HG02588 (cell line): ENCODE measurements at regions not wholly inside any gene's neighbourhood (a gene's known extent, or its start where the extent isn't known, plus 50 kb on each side); places are given as distances from the start of the nearest gene placed in this dataset.
"Not testable (repeated sequence)": the region's sequence is repeated elsewhere in the genome, so short reads cannot be mapped to it uniquely, and the experiment has no call there.

Experiments
- ATAC-seq: cut with Tn5 transposase; IDR thresholded peaks from one replicate; pipeline ENCODE4 v1.9.1; 2021; ENCODE audit warnings: mild to moderate bottlenecking, moderate library complexity; ENCODE audit not compliant: unreplicated experiment

GRCh38 chr1:213751064-213751397, 236.7 kb upstream of the PROX1 start:
- no peak for ATAC-seq

DNA sequence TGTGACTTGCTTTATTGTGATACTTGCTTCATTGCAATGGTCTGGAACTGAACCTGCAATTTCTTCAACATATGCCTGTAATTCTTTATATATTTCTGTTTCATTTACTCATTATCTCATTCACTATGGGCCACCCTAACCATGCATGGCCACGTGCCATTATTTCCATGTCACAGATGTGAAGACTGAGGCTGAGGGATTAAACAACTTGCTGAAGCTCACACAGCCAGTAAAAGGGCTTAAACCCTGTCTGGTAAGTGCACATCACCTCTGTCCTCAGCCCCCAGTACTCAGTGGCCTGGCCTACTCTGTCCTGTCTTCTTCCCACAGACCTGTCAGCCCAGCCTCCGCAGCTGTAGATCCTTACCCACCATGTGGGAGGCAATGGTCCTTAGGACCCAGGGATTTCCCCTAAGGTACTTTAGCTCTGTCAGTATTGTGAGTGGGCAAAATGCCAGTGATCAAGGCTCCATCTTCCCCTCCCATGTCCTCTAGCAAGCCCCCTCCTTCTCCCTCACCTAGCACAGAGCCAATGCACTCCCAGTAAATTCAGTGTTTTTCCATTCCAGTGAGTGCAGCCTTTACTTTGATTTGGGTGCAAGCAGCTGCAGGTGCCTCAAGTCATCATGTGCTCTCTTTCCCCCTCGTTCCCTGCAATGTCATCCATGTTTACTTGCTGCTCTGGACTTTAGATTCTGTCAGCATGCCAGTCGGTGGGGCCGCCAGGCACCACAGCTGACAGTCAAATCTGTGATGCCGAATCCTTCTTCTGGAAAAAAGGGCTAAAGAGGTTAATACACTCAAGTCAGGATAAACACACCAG, 228.2 kb upstream of the PROX1 start:
- no peak for ATAC-seq

DNA sequence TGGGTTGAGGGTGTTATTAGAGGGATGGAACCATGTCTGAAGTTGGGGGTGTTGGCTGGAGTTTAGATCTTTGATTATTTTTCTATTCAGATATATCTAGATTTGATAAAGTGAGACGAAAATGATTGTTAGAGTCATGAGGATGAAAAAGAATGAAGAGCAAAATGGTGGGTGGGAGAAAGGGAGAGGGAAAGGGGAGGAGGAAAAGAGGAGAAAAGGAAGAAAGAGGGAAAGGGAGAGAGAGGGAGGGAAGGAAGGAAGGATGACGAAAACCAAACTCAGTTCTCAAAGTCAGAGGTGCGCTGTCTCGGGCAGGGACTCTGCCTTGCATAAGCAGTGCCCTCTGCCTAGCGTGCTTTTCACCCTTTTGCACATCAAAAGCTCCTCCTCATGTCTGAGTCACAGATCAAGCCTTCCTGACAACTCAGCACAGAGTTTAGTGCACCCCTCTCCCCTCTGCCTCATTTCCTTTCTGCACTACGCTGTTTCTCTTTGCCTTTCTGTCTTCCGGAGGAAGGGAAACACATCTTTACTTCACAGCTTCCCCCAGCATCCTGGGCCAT, 225.8 kb upstream of the PROX1 start:
- no peak for ATAC-seq

- ATAC-seq = no peak
Measured at GRCh38 chr1:213767683-213768082, 220.1 kb upstream of the PROX1 start.

- no peak for ATAC-seq
Measured at GRCh38 chr1:213772128-213773063, 215.4 kb upstream of the PROX1 start.

DNA sequence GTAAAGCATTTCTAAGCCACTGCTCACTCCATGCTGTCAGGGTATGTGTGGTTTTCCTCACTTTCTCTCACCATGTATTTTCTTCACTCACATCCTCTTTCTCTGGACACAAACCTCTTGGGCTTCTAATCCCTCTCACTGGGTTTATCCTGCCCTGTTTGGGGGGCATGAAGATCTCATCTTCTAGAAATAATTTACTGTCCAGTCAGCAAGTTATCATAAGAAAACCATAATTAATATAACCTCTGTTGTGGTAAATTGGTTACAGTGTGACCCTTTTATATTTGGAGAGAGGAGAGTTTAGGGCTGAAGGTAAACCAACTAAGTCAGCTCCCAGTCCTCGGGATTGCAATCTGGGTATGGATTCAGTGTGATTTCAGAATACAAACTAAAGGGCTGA, 213.8 kb upstream of the PROX1 start:
- no peak for ATAC-seq

DNA sequence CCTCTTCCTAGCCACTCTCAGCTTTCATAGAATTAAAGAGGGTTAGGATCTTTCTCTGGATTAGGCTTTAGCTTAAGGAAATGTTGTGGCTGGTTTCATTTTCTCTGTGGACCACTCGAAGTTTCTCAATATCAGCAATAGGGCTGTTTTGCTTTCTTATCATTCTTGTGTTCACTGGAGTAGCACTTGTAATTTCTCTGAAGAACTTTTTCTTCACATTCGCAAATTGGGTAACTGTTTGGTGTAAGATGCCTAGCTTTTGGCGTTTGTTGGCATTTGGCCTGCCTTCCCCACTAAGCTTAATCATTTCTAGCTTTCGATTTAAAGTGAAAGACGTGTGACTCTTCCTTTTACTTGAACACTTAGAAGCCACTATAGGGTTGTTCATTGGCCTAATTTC, 210.8 kb upstream of the PROX1 start:
- no peak for ATAC-seq

GRCh38 chr1:213779228-213779627, 208.5 kb upstream of the PROX1 start:
- no peak for ATAC-seq

GRCh38 chr1:213782941-213783672, 204.7 kb upstream of the PROX1 start:
- ATAC-seq = no peak

- ATAC-seq = no peak
Measured at GRCh38 chr1:213783893-213784292, 203.9 kb upstream of the PROX1 start.

- no peak for ATAC-seq
Measured at GRCh38 chr1:213786683-213787082, 201.1 kb upstream of the PROX1 start.

GRCh38 chr1:213790565-213790964, 197.2 kb upstream of the PROX1 start:
- ATAC-seq = no peak

- ATAC-seq = no peak
Measured at GRCh38 chr1:213793482-213794067, 194.2 kb upstream of the PROX1 start.

GRCh38 chr1:213796525-213796924, 191.2 kb upstream of the PROX1 start:
- ATAC-seq = no peak

GRCh38 chr1:213808288-213808687, 179.5 kb upstream of the PROX1 start:
- ATAC-seq = not testable (repeated sequence)

GRCh38 chr1:213817156-213817555, 170.6 kb upstream of the PROX1 start:
- ATAC-seq = no peak

DNA sequence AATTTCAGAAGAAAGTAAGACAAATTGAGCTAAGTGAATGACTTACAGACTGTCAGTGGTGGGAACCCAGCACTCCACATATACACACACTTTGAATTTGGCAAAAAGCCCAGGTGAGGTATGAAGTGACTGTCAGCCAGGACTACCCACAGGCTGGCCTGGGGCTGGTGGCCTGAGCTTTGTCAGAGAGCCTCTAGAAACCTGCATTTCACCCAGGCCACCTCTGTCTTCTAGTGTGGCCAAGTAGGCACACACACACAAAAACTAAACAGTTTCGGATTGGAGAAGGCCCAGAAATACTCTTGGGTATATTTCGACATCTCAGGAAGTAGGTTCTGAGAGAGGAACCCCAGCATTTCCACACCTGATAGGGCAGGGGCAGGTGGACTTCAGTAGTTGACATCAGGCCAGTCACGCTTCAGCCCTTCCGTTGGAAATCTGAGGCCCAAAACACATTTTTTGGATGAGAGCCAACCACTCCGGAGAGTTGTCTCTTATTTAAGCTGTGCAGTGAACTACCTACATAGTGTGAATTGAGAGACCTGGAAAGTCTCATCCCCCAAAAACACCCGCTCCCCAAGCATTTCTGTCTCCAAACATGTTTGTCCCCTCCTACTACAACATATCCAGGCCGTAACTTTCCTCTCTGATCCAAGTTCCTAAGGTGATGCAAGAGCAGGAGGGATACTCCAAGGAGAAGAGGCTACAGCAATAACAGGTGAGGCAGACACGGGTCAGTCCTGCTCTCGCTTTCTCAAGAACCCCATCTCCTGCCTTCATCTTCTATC, 167.2 kb upstream of the PROX1 start:
- no peak for ATAC-seq

DNA sequence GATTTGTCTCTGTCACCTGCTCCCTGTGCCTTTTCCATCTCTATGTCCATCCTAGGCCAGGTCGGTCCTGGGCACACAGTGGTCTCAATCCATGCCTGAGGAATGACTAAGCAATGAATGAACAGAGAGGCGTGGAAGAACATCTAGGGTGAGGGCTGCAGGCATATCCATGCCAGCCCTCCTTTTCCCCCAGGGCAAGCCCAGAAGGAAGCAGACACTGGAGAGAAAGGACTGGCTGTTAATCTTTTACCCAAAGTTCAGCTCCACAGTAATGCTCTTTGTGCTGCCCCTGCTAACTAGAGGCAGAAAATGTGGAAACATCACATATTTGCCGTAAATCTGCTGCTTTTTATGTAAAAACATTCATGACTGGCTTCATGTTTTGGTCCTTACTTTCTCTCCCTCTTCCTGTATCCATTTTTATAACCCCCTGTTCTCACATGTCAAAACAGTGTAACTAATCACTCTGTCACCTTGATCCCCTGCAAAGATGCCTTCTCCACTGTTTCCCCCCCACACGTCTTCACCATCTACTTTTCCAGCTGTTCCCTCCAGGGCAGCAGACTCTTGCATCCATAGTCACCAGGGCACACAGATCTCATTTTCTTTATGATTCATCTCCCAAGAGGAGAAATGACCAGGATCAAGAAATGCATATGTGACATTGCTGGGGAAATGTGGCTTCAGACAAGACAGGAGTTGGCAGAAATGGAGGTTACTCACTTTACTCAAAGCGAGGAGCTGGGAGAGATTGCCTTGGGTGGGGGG, 166.4 kb upstream of the PROX1 start:
- no peak for ATAC-seq

DNA sequence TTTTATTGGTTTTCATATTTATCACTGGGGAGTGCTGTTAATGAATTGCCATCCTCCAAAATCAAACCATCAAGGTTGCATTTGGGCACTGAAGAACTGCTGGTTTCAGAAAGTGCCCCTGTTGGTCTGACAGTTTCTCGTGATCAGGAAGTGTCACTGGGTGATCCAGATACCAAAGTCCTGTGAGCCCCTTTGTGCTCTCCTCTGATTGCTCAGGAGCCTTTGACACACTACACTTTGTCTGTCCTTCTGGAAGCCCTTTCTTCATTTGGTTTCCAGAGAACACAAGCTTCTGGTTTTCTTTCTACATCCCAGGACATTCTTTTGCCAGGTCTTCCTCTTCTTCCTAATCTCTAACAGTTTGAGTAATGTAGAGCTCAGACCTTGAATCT, 165.8 kb upstream of the PROX1 start:
- ATAC-seq = no peak
